K562 (cell line): ENCODE measurements at regions not wholly inside any gene's neighbourhood (a gene's known extent, or its start where the extent isn't known, plus 50 kb on each side); places are given as distances from the start of the nearest gene placed in this dataset.

Experiments used
- ATF1 ChIP-seq, 2 experiments: fragments of 450-650 bp in 1 of 2; IDR thresholded peaks; 2 replicates each; pipeline ENCODE4 v1.6.1; 2016; ENCODE audit warnings: missing compliant biosample characterization in 1 of 2, missing genetic modification characterization in 1 of 2
- ERF ChIP-seq: fragments of 450-650 bp; formaldehyde crosslinking; IDR thresholded peaks from 2 replicates; pipeline ENCODE4 v1.4.0; 2020; ENCODE audit warnings: mild to moderate bottlenecking, mixed read lengths
- HCFC1 ChIP-seq: IDR thresholded peaks from 2 replicates; pipeline ENCODE4 v1.6.1; 2012; ENCODE audit warnings: low read depth, low read length, improper control_type of control experiment
- MAZ ChIP-seq, 2 experiments: fragments of 450-650 bp in 1 of 2; sonication (generic) in 1 of 2; formaldehyde crosslinking; IDR thresholded peaks in 1 of 2; conservative IDR thresholded peaks in 1 of 2; 2 replicates each; pipeline versions ENCODE4 v1.4.0 to v1.5.0; 2020; ENCODE audit warnings: mild to moderate bottlenecking in 1 of 2, missing genetic modification reagents in 1 of 2
- MYBL2 ChIP-seq, 2 experiments: fragments of 450-650 bp in 1 of 2; sonication (generic) in 1 of 2; formaldehyde crosslinking in 1 of 2; IDR thresholded peaks; 2 replicates each; pipeline versions ENCODE4 v1.6.1 to v1.8.1; 2017 to 2022; ENCODE audit warnings: borderline replicate concordance in 1 of 2, inconsistent platforms in 1 of 2, low read depth in 1 of 2, mild to moderate bottlenecking in 1 of 2, missing genetic modification reagents in 1 of 2, moderate library complexity in 1 of 2
- POLR2A ChIP-seq: fragments of 450-650 bp; conservative IDR thresholded peaks from 2 replicates; pipeline ENCODE4 v1.6.1; 2016
- POLR2AphosphoS5 ChIP-seq: IDR thresholded peaks from 2 replicates; pipeline ENCODE4 v1.6.1; 2011; ENCODE audit warnings: mild to moderate bottlenecking, low read depth, low read length, moderate library complexity; ENCODE audit not compliant: control insufficient read depth, insufficient read depth
- ZNF766 ChIP-seq: fragments of 200-800 bp; sonication (Bioruptor generic); conservative IDR thresholded peaks from 2 replicates; pipeline ENCODE4 v1.6.1; 2016; ENCODE audit warnings: missing genetic modification characterization, missing compliant biosample characterization
- ZNF780A ChIP-seq: fragments of 250-450 bp; sonication (Bioruptor Pico); IDR thresholded peaks from 2 replicates; pipeline ENCODE4 v1.5.0; 2021; ENCODE audit warnings: mild to moderate bottlenecking
- TF ChIP-seq, protein P1 (sequence below), 2 experiments: IDR thresholded peaks; 2 replicates each; pipeline ENCODE4 v1.6.1; 2011; ENCODE audit warnings: borderline replicate concordance in 1 of 2, control low read depth in 1 of 2, low read depth in 1 of 2, low read length in 1 of 2, mild to moderate bottlenecking in 1 of 2, mixed read lengths in 1 of 2, moderate library complexity in 1 of 2; ENCODE audit not compliant: insufficient read depth in 1 of 2, insufficient read length in 1 of 2, poor library complexity in 1 of 2, severe bottlenecking in 1 of 2; ENCODE audit errors: extremely low read depth in 1 of 2
- TF ChIP-seq, protein P2 (sequence below): fragments of 200-800 bp; sonication (Bioruptor generic); IDR thresholded peaks from 2 replicates; pipeline ENCODE4 v1.6.1; 2016; ENCODE audit warnings: missing genetic modification characterization, missing compliant biosample characterization

DNA sequence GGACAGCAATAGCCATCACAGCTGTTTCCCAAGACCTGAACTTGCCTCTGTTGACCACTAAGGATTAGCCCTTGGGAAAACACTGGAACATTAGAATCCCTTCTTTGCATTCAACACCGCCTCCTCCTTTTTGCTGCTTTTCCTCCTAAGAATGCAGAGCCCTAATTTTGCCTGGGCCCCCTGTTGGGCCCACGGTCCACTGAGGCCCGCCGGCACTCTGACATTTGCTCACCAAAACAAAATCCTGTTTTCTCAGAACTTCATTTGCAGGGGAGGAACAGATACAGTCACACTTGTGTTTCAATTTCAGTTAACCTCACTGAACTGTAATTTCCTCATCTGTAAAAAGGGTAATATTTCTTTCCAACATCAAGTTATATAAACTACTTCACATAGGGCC, 116.0 kb upstream of the JARID2 start:
- TF ChIP-seq ZNF780A (CRISPR knock-in tag) (no peak), ZNF766 (CRISPR knock-in tag) (no peak), POLR2AphosphoS5 (no peak), MAZ (CRISPR knock-in tag; conservative IDR thresholded peaks at IDR 0.05 in 1 of 2, IDR thresholded peaks at IDR 0.05 in 1 of 2) (no peak), POLR2A (no peak), ATF1 (CRISPR knock-in tag; IDR thresholded peaks at IDR 0.05) (no peak), ATF1 (tag; IDR thresholded peaks at IDR 0.05) (no peak), HCFC1 (no peak), ERF (CRISPR knock-in tag) (no peak), MYBL2 (IDR thresholded peaks at IDR 0.05; ENCODE audit: low read depth) (no peak), MYBL2 (CRISPR knock-in tag; IDR thresholded peaks at IDR 0.05; ENCODE audit: borderline replicate concordance) (no peak)
- TF ChIP-seq, protein P1, sequence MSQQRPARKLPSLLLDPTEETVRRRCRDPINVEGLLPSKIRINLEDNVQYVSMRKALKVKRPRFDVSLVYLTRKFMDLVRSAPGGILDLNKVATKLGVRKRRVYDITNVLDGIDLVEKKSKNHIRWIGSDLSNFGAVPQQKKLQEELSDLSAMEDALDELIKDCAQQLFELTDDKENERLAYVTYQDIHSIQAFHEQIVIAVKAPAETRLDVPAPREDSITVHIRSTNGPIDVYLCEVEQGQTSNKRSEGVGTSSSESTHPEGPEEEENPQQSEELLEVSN (IDR thresholded peaks at IDR 0.05; ENCODE audit: borderline replicate concordance in 1 of 2, extremely low read depth in 1 of 2, insufficient read depth in 1 of 2, insufficient read length in 1 of 2, low read depth in 1 of 2, low read length in 1 of 2, poor library complexity in 1 of 2, severe bottlenecking in 1 of 2): no peak
- TF ChIP-seq, protein P2, sequence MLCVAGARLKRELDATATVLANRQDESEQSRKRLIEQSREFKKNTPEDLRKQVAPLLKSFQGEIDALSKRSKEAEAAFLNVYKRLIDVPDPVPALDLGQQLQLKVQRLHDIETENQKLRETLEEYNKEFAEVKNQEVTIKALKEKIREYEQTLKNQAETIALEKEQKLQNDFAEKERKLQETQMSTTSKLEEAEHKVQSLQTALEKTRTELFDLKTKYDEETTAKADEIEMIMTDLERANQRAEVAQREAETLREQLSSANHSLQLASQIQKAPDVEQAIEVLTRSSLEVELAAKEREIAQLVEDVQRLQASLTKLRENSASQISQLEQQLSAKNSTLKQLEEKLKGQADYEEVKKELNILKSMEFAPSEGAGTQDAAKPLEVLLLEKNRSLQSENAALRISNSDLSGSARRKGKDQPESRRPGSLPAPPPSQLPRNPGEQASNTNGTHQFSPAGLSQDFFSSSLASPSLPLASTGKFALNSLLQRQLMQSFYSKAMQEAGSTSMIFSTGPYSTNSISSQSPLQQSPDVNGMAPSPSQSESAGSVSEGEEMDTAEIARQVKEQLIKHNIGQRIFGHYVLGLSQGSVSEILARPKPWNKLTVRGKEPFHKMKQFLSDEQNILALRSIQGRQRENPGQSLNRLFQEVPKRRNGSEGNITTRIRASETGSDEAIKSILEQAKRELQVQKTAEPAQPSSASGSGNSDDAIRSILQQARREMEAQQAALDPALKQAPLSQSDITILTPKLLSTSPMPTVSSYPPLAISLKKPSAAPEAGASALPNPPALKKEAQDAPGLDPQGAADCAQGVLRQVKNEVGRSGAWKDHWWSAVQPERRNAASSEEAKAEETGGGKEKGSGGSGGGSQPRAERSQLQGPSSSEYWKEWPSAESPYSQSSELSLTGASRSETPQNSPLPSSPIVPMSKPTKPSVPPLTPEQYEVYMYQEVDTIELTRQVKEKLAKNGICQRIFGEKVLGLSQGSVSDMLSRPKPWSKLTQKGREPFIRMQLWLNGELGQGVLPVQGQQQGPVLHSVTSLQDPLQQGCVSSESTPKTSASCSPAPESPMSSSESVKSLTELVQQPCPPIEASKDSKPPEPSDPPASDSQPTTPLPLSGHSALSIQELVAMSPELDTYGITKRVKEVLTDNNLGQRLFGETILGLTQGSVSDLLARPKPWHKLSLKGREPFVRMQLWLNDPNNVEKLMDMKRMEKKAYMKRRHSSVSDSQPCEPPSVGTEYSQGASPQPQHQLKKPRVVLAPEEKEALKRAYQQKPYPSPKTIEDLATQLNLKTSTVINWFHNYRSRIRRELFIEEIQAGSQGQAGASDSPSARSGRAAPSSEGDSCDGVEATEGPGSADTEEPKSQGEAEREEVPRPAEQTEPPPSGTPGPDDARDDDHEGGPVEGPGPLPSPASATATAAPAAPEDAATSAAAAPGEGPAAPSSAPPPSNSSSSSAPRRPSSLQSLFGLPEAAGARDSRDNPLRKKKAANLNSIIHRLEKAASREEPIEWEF (CRISPR knock-in tag): no peak
